ENCODE measurements at regions not wholly inside any gene's neighbourhood (a gene's known extent, or its start where the extent isn't known, plus 50 kb on each side); places are given as distances from the start of the nearest gene placed in this dataset.

GRCh38 chr18:59802031-59802430, 97.8 kb upstream of the PMAIP1 start:
- TF ChIP-seq POLR2A (IDR thresholded peaks at IDR 0.05; ENCODE audit: low read depth, low read length) (no peak), CTCF (IDR thresholded peaks at IDR 0.05; ENCODE audit: extremely low read depth in 1 of 2, insufficient read depth in 1 of 2, low read depth in 1 of 2, low read length in 2 of 2) (no peak), POLR2AphosphoS5 (IDR thresholded peaks at IDR 0.05; ENCODE audit: insufficient read depth, low read depth, low read length) (no peak), MAX (IDR thresholded peaks at IDR 0.05; ENCODE audit: insufficient read depth, insufficient read length) (no peak), EZH2 (IDR thresholded peaks at IDR 0.05; ENCODE audit: borderline replicate concordance, low read depth, low read length, severe bottlenecking) (no peak), FOS (IDR thresholded peaks at IDR 0.05; ENCODE audit: borderline replicate concordance, insufficient read depth, low read length) (no peak), JUN (IDR thresholded peaks at IDR 0.05; ENCODE audit: borderline replicate concordance, insufficient read depth, insufficient read length, low read depth) (no peak)
